HEK293 (cell line): ENCODE measurements at regions not wholly inside any gene's neighbourhood (a gene's known extent, or its start where the extent isn't known, plus 50 kb on each side); places are given as distances from the start of the nearest gene placed in this dataset.

ENCODE experiments used
- CTCF ChIA-PET: fragments of 350-600 bp; formaldehyde crosslinking; extraction: SDS; loops from one replicate; lab custom pipeline; 2021; ENCODE audit warnings: antibody characterized with exemption; lab: Yijun Ruan, JAX
- POLR2A ChIA-PET: fragments of 300-600 bp; formaldehyde crosslinking; extraction: SDS; loops from one replicate; lab custom pipeline; 2020; ENCODE audit warnings: antibody characterized with exemption, inconsistent platforms; lab: Yijun Ruan, JAX
- H3K27ac ChIP-seq: fragments of 200-500 bp; sonication (Bioruptor generic); 2 replicates; pipeline ENCODE4 v1.5.1; 2014; ENCODE audit warnings: low read depth, low read length, control low read depth, inconsistent platforms; ENCODE audit errors: extremely low read depth
- H3K36me3 ChIP-seq, 2 experiments: fragments of 200-500 bp in 1 of 2; sonication (Bioruptor generic) in 1 of 2; 1 replicate in 1 of 2; 2 replicates in 1 of 2; pipeline ENCODE4 v1.5.1; 2014 to 2017; ENCODE audit warnings: inconsistent platforms in 2 of 2, low read length in 2 of 2; ENCODE audit not compliant: control insufficient read depth in 2 of 2, insufficient read depth in 1 of 2
- H3K4me1 ChIP-seq: fragments of 200-500 bp; sonication (Bioruptor generic); 2 replicates; pipeline ENCODE4 v1.5.1; 2014; ENCODE audit warnings: mild to moderate bottlenecking, low read length, inconsistent platforms; ENCODE audit not compliant: control insufficient read depth, insufficient read depth
- H3K4me3 ChIP-seq: 2 replicates; pipeline ENCODE4 v1.5.1; 2011; ENCODE audit warnings: low read depth, mild to moderate bottlenecking, control low read depth, low read length, moderate library complexity
- H3K9me3 ChIP-seq: fragments of 200-500 bp; sonication (Bioruptor generic); 2 replicates; pipeline ENCODE4 v1.5.1; 2014; ENCODE audit warnings: low read depth, low read length, inconsistent platforms; ENCODE audit not compliant: control insufficient read depth, insufficient read depth
- BCL11A ChIP-seq: fragments of 450-650 bp; formaldehyde crosslinking; IDR thresholded peaks from 2 replicates; pipeline ENCODE4 v1.5.1; 2016; ENCODE audit warnings: low read depth, missing biosample characterization, missing genetic modification characterization
- GLI2 ChIP-seq: fragments of 450-650 bp; formaldehyde crosslinking; IDR thresholded peaks from 2 replicates; pipeline ENCODE4; 2017; ENCODE audit warnings: missing biosample characterization, missing genetic modification characterization, low read depth, borderline replicate concordance
- KLF10 ChIP-seq: fragments of 450-650 bp; IDR thresholded peaks from 2 replicates; pipeline ENCODE4 v1.5.1; 2018; ENCODE audit warnings: missing biosample characterization, mild to moderate bottlenecking, missing genetic modification characterization
- SP3 ChIP-seq: fragments of 450-650 bp; formaldehyde crosslinking; IDR thresholded peaks from 2 replicates; pipeline ENCODE4 v1.5.1; 2016; ENCODE audit warnings: missing biosample characterization, missing genetic modification characterization
- TRIM28 ChIP-seq: IDR thresholded peaks from 2 replicates; pipeline ENCODE4 v1.6.1; 2011; ENCODE audit warnings: low read length, control low read depth, borderline replicate concordance
- ZBTB20 ChIP-seq: fragments of 450-650 bp; formaldehyde crosslinking; IDR thresholded peaks from 2 replicates; pipeline ENCODE4 v1.5.1; 2016; ENCODE audit warnings: missing biosample characterization, missing genetic modification characterization
- ZEB2 ChIP-seq: fragments of 450-650 bp; formaldehyde crosslinking; IDR thresholded peaks from 2 replicates; pipeline ENCODE4 v1.5.1; 2016; ENCODE audit warnings: missing biosample characterization, missing genetic modification characterization
- ZNF121 ChIP-seq: fragments of 450-650 bp; formaldehyde crosslinking; IDR thresholded peaks from 2 replicates; pipeline ENCODE4 v1.5.1; 2016; ENCODE audit warnings: missing biosample characterization, missing genetic modification characterization
- ZNF140 ChIP-seq: fragments of 450-650 bp; formaldehyde crosslinking; IDR thresholded peaks from 2 replicates; pipeline ENCODE4 v1.5.1; 2016; ENCODE audit warnings: missing biosample characterization, missing genetic modification characterization
- ZNF146 ChIP-seq: fragments of 450-650 bp; formaldehyde crosslinking; IDR thresholded peaks from 2 replicates; pipeline ENCODE4 v1.5.1; 2016; ENCODE audit warnings: missing biosample characterization, missing genetic modification characterization
- ZNF157 ChIP-seq: fragments of 450-650 bp; formaldehyde crosslinking; IDR thresholded peaks from 2 replicates; pipeline ENCODE4 v1.5.1; 2016; ENCODE audit warnings: missing biosample characterization, missing genetic modification characterization
- ZNF175 ChIP-seq: fragments of 450-650 bp; formaldehyde crosslinking; IDR thresholded peaks from 2 replicates; pipeline ENCODE4 v1.5.1; 2016; ENCODE audit warnings: missing biosample characterization, missing genetic modification characterization
- ZNF184 ChIP-seq: fragments of 450-650 bp; IDR thresholded peaks from 2 replicates; pipeline ENCODE4 v1.5.1; 2018; ENCODE audit warnings: missing biosample characterization, mild to moderate bottlenecking, missing genetic modification characterization
- ZNF404 ChIP-seq: fragments of 450-650 bp; formaldehyde crosslinking; IDR thresholded peaks from 2 replicates; pipeline ENCODE4 v1.5.1; 2017; ENCODE audit warnings: missing biosample characterization, missing genetic modification characterization
- ZNF433 ChIP-seq: fragments of 450-650 bp; formaldehyde crosslinking; IDR thresholded peaks from 2 replicates; pipeline ENCODE4 v1.5.1; 2016; ENCODE audit warnings: missing biosample characterization, missing genetic modification characterization, low read depth
- ZNF510 ChIP-seq: fragments of 450-650 bp; formaldehyde crosslinking; IDR thresholded peaks from 2 replicates; pipeline ENCODE4 v1.5.1; 2018; ENCODE audit warnings: mild to moderate bottlenecking, missing genetic modification characterization, missing biosample characterization; ENCODE audit not compliant: insufficient replicate concordance
- ZNF571 ChIP-seq: fragments of 450-650 bp; formaldehyde crosslinking; IDR thresholded peaks from 2 replicates; pipeline ENCODE4 v1.5.0; 2017; ENCODE audit warnings: missing biosample characterization, missing genetic modification characterization
- ZNF600 ChIP-seq: fragments of 450-650 bp; formaldehyde crosslinking; IDR thresholded peaks from 2 replicates; pipeline ENCODE4 v1.5.1; 2016; ENCODE audit warnings: missing biosample characterization, missing genetic modification characterization
- ZNF623 ChIP-seq: fragments of 450-650 bp; formaldehyde crosslinking; IDR thresholded peaks from 2 replicates; pipeline ENCODE4 v1.5.1; 2016; ENCODE audit warnings: missing biosample characterization, missing genetic modification characterization
- ZNF654 ChIP-seq: fragments of 450-650 bp; formaldehyde crosslinking; IDR thresholded peaks from 2 replicates; pipeline ENCODE4 v1.5.1; 2016; ENCODE audit warnings: low read depth, missing biosample characterization, missing genetic modification characterization
- ZNF664 ChIP-seq: fragments of 450-650 bp; formaldehyde crosslinking; IDR thresholded peaks from 2 replicates; pipeline ENCODE4 v1.5.1; 2016; ENCODE audit warnings: missing biosample characterization, missing genetic modification characterization
- ZNF677 ChIP-seq: fragments of 450-650 bp; IDR thresholded peaks from 2 replicates; pipeline ENCODE4 v1.5.0; 2018; ENCODE audit warnings: missing biosample characterization, mild to moderate bottlenecking, missing genetic modification characterization, moderate library complexity
- ZNF768 ChIP-seq: fragments of 450-650 bp; formaldehyde crosslinking; IDR thresholded peaks from 2 replicates; pipeline ENCODE4 v1.5.1; 2018; ENCODE audit warnings: missing biosample characterization, mild to moderate bottlenecking, missing genetic modification characterization
- TF ChIP-seq, protein P1 (sequence below): fragments of 450-650 bp; formaldehyde crosslinking; IDR thresholded peaks from 2 replicates; pipeline ENCODE4 v1.5.1; 2016; ENCODE audit warnings: missing biosample characterization, missing genetic modification characterization
- TF ChIP-seq, protein P2 (sequence below): fragments of 450-650 bp; formaldehyde crosslinking; IDR thresholded peaks from 2 replicates; pipeline ENCODE4 v1.5.1; 2016; ENCODE audit warnings: missing biosample characterization, missing genetic modification characterization, borderline replicate concordance
- TF ChIP-seq, protein P3 (sequence below): fragments of 450-650 bp; formaldehyde crosslinking; IDR thresholded peaks from 2 replicates; pipeline ENCODE4 v1.5.1; 2016; ENCODE audit warnings: missing biosample characterization, missing genetic modification characterization

DNA sequence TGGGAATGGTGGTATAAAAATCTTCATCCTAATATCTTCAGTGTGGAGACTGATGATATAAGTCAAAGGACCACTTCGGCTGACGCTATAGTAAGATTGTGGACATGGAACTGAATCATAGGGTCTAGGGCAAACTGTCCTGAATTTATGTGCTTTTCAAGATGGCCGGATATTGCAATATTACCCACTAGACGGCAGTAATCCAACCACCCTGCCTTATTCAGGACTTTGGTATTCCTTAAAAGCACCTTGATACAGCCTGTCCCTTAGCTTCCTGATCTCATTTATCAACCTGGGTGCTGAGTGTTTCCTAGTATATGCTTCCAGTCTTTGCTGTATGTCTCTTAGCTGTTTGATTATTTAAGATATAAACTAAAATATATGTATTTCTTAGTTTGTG lies 71.2 kb upstream of the COX7C start (continued):
- TF ChIP-seq ZNF768 (no peak), ZNF146 (tag by site-specific recombination) (no peak), ZNF175 (tag by site-specific recombination) (no peak), BCL11A (tag by site-specific recombination) (no peak), TRIM28 (no peak)

DNA sequence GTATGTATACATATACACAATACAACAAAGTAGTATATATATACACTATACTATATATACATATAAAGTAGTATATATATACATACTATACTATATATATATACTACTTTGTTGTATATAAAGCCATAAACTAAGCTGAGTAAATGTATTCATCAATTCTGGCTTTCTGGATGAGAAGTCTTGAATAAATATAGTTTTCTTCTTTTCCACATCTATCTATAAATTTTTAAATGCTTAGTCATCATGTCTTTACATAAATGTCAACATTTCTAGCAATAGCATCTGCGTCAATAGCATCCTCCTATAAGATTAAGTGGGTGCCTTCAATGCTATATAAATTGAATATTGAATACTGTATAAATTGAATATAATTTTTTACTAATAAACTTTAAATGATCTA lies 63.1 kb upstream of the COX7C start:
- no peak overlapping the region for H3K27ac ChIP-seq
- no peaks in the 10 kb centered on the region for H3K36me3 ChIP-seq
- CTCF ChIA-PET = no interaction called here
- no peaks in the 10 kb centered on the region for H3K4me1 ChIP-seq
- POLR2A ChIA-PET = no interaction called here
- TF ChIP-seq GLI2 (tag by site-specific recombination) (no peak), BCL11A (tag by site-specific recombination) (no peak), ZNF677 (tag by site-specific recombination) (no peak), ZNF157 (tag by site-specific recombination) (no peak), ZBTB20 (tag by site-specific recombination) (no peak), ZEB2 (tag by site-specific recombination) (no peak), ZNF571 (no peak), ZNF404 (tag by site-specific recombination) (no peak)
- TF ChIP-seq, all 188 proteins: peak for 0
- no peak overlapping the region for H3K4me3 ChIP-seq
- no peaks in the 10 kb centered on the region for H3K9me3 ChIP-seq

DNA sequence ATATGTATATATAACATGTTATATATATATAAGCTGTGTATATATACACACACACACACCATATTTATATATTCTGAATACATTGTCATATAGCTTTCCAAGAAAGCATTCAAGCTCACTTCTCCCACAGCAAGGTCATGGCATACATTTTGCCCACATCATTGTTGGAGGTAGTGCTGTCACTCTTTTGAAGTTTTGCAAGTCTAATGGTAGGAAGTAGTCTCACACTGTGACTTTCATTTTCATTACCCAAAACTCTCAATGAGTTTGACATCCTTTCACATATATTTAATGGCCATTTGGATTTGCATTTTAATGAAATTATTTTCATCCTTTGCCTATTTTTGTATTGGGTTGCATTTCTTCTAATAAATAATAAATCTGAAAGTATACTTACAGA lies 59.8 kb upstream of the COX7C start:
- no peak overlapping the region for H3K27ac ChIP-seq
- POLR2A ChIA-PET = no interaction called here
- no peaks in the 10 kb centered on the region for H3K9me3 ChIP-seq
- no peaks in the 10 kb centered on the region for H3K36me3 ChIP-seq
- CTCF ChIA-PET = no interaction called here
- H3K4me1 ChIP-seq = no peaks in the 10 kb centered on the region
- no peak overlapping the region for H3K4me3 ChIP-seq
- no peak for TF ChIP-seq ZNF654
- no peak for TF ChIP-seq ZNF121 (tag by site-specific recombination)
- no peak for TF ChIP-seq ZNF623 (tag by site-specific recombination)
- TF ChIP-seq, protein P1, sequence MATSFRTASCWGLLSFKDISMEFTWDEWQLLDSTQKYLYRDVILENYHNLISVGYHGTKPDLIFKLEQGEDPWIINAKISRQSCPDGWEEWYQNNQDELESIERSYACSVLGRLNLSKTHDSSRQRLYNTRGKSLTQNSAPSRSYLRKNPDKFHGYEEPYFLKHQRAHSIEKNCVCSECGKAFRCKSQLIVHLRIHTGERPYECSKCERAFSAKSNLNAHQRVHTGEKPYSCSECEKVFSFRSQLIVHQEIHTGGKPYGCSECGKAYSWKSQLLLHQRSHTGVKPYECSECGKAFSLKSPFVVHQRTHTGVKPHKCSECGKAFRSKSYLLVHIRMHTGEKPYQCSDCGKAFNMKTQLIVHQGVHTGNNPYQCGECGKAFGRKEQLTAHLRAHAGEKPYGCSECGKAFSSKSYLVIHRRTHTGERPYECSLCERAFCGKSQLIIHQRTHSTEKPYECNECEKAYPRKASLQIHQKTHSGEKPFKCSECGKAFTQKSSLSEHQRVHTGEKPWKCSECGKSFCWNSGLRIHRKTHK (tag by site-specific recombination) = no peak
- no peak for TF ChIP-seq SP3 (tag by site-specific recombination)
- TF ChIP-seq ZNF184 (tag by site-specific recombination) = no peak
- no peak for TF ChIP-seq KLF10 (tag by site-specific recombination)
- TF ChIP-seq ZNF433 (tag by site-specific recombination) = no peak
- TF ChIP-seq, protein P2, sequence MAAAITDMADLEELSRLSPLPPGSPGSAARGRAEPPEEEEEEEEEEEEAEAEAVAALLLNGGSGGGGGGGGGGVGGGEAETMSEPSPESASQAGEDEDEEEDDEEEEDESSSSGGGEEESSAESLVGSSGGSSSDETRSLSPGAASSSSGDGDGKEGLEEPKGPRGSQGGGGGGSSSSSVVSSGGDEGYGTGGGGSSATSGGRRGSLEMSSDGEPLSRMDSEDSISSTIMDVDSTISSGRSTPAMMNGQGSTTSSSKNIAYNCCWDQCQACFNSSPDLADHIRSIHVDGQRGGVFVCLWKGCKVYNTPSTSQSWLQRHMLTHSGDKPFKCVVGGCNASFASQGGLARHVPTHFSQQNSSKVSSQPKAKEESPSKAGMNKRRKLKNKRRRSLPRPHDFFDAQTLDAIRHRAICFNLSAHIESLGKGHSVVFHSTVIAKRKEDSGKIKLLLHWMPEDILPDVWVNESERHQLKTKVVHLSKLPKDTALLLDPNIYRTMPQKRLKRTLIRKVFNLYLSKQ = no peak
- no peak for TF ChIP-seq ZNF600
- no peak for TF ChIP-seq ZNF140 (tag by site-specific recombination)
- TF ChIP-seq, protein P3, sequence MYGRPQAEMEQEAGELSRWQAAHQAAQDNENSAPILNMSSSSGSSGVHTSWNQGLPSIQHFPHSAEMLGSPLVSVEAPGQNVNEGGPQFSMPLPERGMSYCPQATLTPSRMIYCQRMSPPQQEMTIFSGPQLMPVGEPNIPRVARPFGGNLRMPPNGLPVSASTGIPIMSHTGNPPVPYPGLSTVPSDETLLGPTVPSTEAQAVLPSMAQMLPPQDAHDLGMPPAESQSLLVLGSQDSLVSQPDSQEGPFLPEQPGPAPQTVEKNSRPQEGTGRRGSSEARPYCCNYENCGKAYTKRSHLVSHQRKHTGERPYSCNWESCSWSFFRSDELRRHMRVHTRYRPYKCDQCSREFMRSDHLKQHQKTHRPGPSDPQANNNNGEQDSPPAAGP (tag by site-specific recombination) = no peak
- TF ChIP-seq ZNF510 (tag by site-specific recombination) = no peak
- no peak for TF ChIP-seq ZNF664
